ENCODE measurements at regions not wholly inside any gene's neighbourhood (a gene's known extent, or its start where the extent isn't known, plus 50 kb on each side); places are given as distances from the start of the nearest gene placed in this dataset.

- no peak overlapping the region for H3K27ac ChIP-seq
- intact Hi-C loops (cut with DNase I): no loop called here
- no peaks in the 10 kb centered on the region for H3K36me3 ChIP-seq
- no peaks in the 10 kb centered on the region for H3K27me3 ChIP-seq
- TF ChIP-seq CTCF (IDR thresholded peaks at IDR 0.05) (no peak), POLR2AphosphoS5 (IDR thresholded peaks at IDR 0.05; ENCODE audit: insufficient read depth in 1 of 2, low read depth in 1 of 2) (no peak), POLR2A (IDR thresholded peaks at IDR 0.05) (no peak)
- no peaks in the 10 kb centered on the region for H3K4me1 ChIP-seq
- DNase-seq (ENCODE audit: extremely low spot score in 2 of 2): no peak
- H3K4me3 ChIP-seq: no peak overlapping the region
- H3K9me3 ChIP-seq: no peaks in the 10 kb centered on the region
Observed at GRCh38 chr14:81960781-81961180, 427.1 kb upstream of the SEL1L start.

- no peaks in the 10 kb centered on the region for H3K4me1 ChIP-seq
- TF ChIP-seq CTCF (IDR thresholded peaks at IDR 0.05): no peak
- TF ChIP-seq POLR2A (IDR thresholded peaks at IDR 0.05): no peak
- no peak for TF ChIP-seq POLR2AphosphoS5 (IDR thresholded peaks at IDR 0.05; ENCODE audit: insufficient read depth in 1 of 2, low read depth in 1 of 2)
- H3K4me3 ChIP-seq: no peak overlapping the region
- no peaks in the 10 kb centered on the region for H3K27me3 ChIP-seq
- DNase-seq (ENCODE audit: extremely low spot score in 2 of 2): no peak
- intact Hi-C loops (cut with DNase I): no loop called here
- no peaks in the 10 kb centered on the region for H3K9me3 ChIP-seq
- no peaks in the 10 kb centered on the region for H3K36me3 ChIP-seq
- H3K27ac ChIP-seq: no peak overlapping the region
Observed at GRCh38 chr14:81963846-81964245, 430.2 kb upstream of the SEL1L start.

DNA sequence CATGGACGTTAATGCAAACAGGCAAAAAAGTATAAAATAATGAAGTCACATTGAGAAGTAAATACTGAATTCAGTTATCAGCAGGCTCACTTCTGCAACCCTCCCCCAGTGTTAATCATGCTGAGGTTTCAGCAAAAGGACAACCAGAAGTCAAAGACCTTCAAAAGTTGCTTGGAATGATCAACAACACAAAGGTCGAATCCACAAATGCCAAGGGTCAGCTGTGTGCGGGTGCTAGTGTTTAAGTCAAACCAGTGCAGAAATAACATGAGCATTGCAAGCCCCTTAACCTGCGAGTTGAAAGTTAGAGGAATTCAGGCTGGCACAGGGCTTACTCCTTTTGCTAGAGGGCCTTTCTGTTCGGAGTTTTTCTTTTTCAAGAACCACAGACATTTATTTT is 436.7 kb upstream of the SEL1L start:
- no peak for TF ChIP-seq POLR2A (IDR thresholded peaks at IDR 0.05)
- TF ChIP-seq CTCF (IDR thresholded peaks at IDR 0.05): no peak
- TF ChIP-seq POLR2AphosphoS5 (IDR thresholded peaks at IDR 0.05; ENCODE audit: insufficient read depth in 1 of 2, low read depth in 1 of 2): no peak
- Histone ChIP-seq H3K4me1 (no peaks in the 10 kb centered on the region), H3K27ac (no peak overlapping the region), H3K27me3 (no peaks in the 10 kb centered on the region), H3K4me3 (no peak overlapping the region), H3K36me3 (no peaks in the 10 kb centered on the region), H3K9me3 (no peaks in the 10 kb centered on the region)
- intact Hi-C loops (cut with DNase I): no loop called here
- DNase-seq (ENCODE audit: extremely low spot score in 2 of 2): no peak

DNA sequence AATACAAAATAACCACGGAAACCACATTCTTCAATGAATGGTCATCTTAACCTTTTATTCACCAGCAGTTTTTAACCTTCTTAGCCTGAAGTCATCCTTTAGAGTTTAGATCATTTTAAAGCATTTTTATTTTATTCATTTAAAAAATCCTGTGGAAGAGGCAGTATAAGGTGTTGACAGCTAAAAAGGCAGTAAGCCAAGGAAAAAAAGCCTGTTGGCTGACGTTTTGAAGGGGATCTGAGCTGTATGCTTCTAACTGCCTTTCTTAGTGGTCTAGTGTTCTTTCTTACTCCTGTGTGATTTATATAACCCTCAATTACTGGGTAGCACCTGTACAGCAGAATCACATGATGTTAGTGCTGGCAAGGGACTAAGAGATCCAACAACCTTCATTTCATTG is 438.3 kb upstream of the SEL1L start:
- Histone ChIP-seq H3K27ac (no peak overlapping the region), H3K27me3 (no peaks in the 10 kb centered on the region), H3K4me3 (no peak overlapping the region), H3K36me3 (no peaks in the 10 kb centered on the region), H3K4me1 (no peaks in the 10 kb centered on the region), H3K9me3 (no peaks in the 10 kb centered on the region)
- no peak for TF ChIP-seq POLR2A (IDR thresholded peaks at IDR 0.05)
- TF ChIP-seq POLR2AphosphoS5 (IDR thresholded peaks at IDR 0.05; ENCODE audit: insufficient read depth in 1 of 2, low read depth in 1 of 2): no peak
- TF ChIP-seq CTCF (IDR thresholded peaks at IDR 0.05): no peak
- intact Hi-C loops (cut with DNase I): no loop called here
- DNase-seq (ENCODE audit: extremely low spot score in 2 of 2): no peak

- intact Hi-C loops (cut with DNase I): no loop called here
- TF ChIP-seq POLR2AphosphoS5 (IDR thresholded peaks at IDR 0.05; ENCODE audit: insufficient read depth in 1 of 2, low read depth in 1 of 2) (no peak), CTCF (IDR thresholded peaks at IDR 0.05) (no peak), POLR2A (IDR thresholded peaks at IDR 0.05) (no peak)
Observed at GRCh38 chr14:81972601-81973000, 438.9 kb upstream of the SEL1L start.

More at GRCh38 chr14:81972601-81973000, 438.9 kb upstream of the SEL1L start:
- no peak for DNase-seq (ENCODE audit: extremely low spot score in 2 of 2)
- Histone ChIP-seq H3K27ac (no peak overlapping the region), H3K36me3 (no peaks in the 10 kb centered on the region), H3K9me3 (no peaks in the 10 kb centered on the region), H3K27me3 (no peaks in the 10 kb centered on the region), H3K4me1 (no peaks in the 10 kb centered on the region), H3K4me3 (no peak overlapping the region)

Data from vagina (tissue), 2 donors.